ENCODE measurements at regions not wholly inside any gene's neighbourhood (a gene's known extent, or its start where the extent isn't known, plus 50 kb on each side); places are given as distances from the start of the nearest gene placed in this dataset.

- Histone ChIP-seq H3K9me3 (no peaks in the 10 kb centered on the region), H3K36me3 (no peaks in the 10 kb centered on the region), H3K4me3 (ENCODE audit: low read depth in 1 of 2, low read length in 1 of 2) (no peak overlapping the region), H3K27ac (no peak overlapping the region), H3K27me3 (no peaks in the 10 kb centered on the region), H3K4me1 (ENCODE audit: control insufficient read depth in 1 of 2, insufficient read depth in 1 of 2, low read depth in 1 of 2, low read length in 1 of 2) (no peaks in the 10 kb centered on the region)
- no peak for TF ChIP-seq CTCF (IDR thresholded peaks at IDR 0.05)
Measured at GRCh38 chr2:104687147-104687546, 166.8 kb upstream of the POU3F3 start.

GRCh38 chr2:104690255-104690984 is 163.5 kb upstream of the POU3F3 start:
- Histone ChIP-seq H3K36me3 (no peaks in the 10 kb centered on the region), H3K4me1 (ENCODE audit: control insufficient read depth in 1 of 2, insufficient read depth in 1 of 2, low read depth in 1 of 2, low read length in 1 of 2) (no peaks in the 10 kb centered on the region), H3K27ac (no peak overlapping the region), H3K9me3 (no peaks in the 10 kb centered on the region), H3K27me3 (no peaks in the 10 kb centered on the region), H3K4me3 (ENCODE audit: low read depth in 1 of 2, low read length in 1 of 2) (no peak overlapping the region)
- TF ChIP-seq CTCF (IDR thresholded peaks at IDR 0.05), result no peak

- Histone ChIP-seq H3K4me1 (ENCODE audit: control insufficient read depth in 1 of 2, insufficient read depth in 1 of 2, low read depth in 1 of 2, low read length in 1 of 2) (no peaks in the 10 kb centered on the region), H3K36me3 (no peaks in the 10 kb centered on the region), H3K27ac (no peak overlapping the region), H3K27me3 (no peaks in the 10 kb centered on the region), H3K9me3 (no peaks in the 10 kb centered on the region), H3K4me3 (ENCODE audit: low read depth in 1 of 2, low read length in 1 of 2) (no peak overlapping the region)
- TF ChIP-seq CTCF (IDR thresholded peaks at IDR 0.05), result no peak
Measured at GRCh38 chr2:104698276-104698675, 155.6 kb upstream of the POU3F3 start.

- Histone ChIP-seq H3K27ac (no peak overlapping the region), H3K9me3 (no peaks in the 10 kb centered on the region), H3K4me1 (ENCODE audit: control insufficient read depth in 1 of 2, insufficient read depth in 1 of 2, low read depth in 1 of 2, low read length in 1 of 2) (no peaks in the 10 kb centered on the region), H3K36me3 (no peaks in the 10 kb centered on the region), H3K27me3 (no peaks in the 10 kb centered on the region), H3K4me3 (ENCODE audit: low read depth in 1 of 2, low read length in 1 of 2) (no peak overlapping the region)
- no peak for TF ChIP-seq CTCF (IDR thresholded peaks at IDR 0.05)
Measured at GRCh38 chr2:104701411-104701911, 152.5 kb upstream of the POU3F3 start.

GRCh38 chr2:104702031-104702850 is 151.7 kb upstream of the POU3F3 start:
- no peaks in the 10 kb centered on the region for H3K9me3 ChIP-seq
- no peaks in the 10 kb centered on the region for H3K4me1 ChIP-seq (ENCODE audit: control insufficient read depth in 1 of 2, insufficient read depth in 1 of 2, low read depth in 1 of 2, low read length in 1 of 2)
- TF ChIP-seq CTCF (IDR thresholded peaks at IDR 0.05), result no peak
- no peak overlapping the region for H3K4me3 ChIP-seq (ENCODE audit: low read depth in 1 of 2, low read length in 1 of 2)
- no peak overlapping the region for H3K27ac ChIP-seq
- no peaks in the 10 kb centered on the region for H3K36me3 ChIP-seq
- no peaks in the 10 kb centered on the region for H3K27me3 ChIP-seq

All from neutrophil (primary cell).